ENCODE measurements at regions not wholly inside any gene's neighbourhood (a gene's known extent, or its start where the extent isn't known, plus 50 kb on each side); places are given as distances from the start of the nearest gene placed in this dataset.
"Not testable (repeated sequence)": the region's sequence is repeated elsewhere in the genome, so short reads cannot be mapped to it uniquely, and the experiment has no call there.

DNA sequence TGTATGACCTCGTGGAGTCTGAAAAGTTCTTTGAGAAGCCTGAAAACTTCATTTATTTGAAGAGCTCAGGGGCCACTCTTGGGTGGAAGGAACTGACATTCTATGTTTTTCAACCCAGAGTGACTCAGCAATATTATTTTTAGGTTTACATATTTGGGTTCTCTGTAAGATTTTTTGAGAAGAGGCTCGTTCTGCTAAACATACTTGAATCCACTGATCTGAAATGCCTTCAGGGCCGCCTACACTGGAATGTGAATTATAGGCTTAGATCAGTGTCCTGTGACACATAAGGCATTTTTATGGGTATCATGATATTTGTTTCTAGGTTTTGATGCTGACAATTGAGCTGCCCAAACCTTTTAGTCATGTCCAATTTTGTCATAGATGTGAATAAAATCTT, 86.2 kb downstream of the PSAT1 start:
- DNase-seq (ENCODE audit: low spot score) = no peak

DNA sequence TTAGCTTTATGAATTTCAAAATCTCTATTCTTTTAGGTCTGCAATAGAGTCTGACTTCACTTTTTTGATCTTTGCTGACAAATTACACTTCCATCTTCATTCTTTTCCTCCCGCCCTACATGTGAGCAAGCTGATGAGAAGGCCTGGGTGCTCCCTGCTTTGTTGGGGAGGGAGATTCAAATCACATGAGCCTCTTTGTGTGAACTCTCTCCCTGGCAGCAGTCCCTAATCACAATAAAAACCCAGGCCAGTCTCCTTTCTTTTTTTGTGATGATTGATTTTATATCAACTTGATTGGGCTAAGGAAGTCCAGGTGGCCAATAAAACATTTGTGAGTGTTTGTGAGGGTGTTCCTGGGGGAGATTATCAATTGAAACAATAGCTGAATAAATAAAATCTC, 89.4 kb downstream of the PSAT1 start:
- no peak for DNase-seq (ENCODE audit: low spot score)

DNA sequence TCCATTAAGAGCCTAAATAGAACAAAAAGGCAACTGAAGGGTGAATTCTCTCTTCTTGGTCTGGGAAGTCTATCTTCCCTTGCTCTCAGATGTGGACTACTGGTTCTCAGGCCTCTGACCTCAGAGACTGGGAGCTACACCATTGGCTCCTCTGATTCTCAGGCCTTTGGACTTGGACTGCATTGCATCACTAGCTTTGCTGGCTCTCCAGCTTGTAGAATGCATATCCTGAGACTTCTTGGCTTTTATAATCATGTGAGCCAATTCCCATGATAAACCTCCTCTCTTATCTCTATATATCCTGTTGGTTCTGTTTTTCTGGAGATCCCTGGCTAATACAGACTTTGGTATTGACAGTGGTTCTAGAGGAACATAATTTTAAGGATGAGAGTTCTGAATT, 89.8 kb downstream of the PSAT1 start:
- DNase-seq (ENCODE audit: low spot score) = no peak

DNA sequence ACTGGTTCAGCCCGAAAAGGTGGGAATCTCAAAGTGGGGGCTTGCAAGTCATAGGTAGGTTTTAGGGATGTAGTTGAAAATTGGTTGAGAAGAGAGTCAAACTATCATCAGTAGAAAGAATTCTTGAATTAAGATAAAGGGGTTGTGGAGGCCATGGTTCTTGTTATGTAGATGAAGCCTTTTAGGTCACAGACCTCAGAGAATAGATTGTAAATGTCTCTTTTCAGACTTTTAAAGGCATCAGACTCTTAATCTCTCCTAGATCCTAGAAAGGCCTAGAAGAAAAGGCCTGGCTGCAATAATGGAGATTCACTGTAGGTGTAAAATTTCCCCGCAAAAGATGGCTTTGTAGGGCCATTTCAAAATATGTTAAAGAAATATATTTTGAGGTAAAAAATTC, 96.4 kb downstream of the PSAT1 start:
- no peak for DNase-seq (ENCODE audit: low spot score)

DNA sequence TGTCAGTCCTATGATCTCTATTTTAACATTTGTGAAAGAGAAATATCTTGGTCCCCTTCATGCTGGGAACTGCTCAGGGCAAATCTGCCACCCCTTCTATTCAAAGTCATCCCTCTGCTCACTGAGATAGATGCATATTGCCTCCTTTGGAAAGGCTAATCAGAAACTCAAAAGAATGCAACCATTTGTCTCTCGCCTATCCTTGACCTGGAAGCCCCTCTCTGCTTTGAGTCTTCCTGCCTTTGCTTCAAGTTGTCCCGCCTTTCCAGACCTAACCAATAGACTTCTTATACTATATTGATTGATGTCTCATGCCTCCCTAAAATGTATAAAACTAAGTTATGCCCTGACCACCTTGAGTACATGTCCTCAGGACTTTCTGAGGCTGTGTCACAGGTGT, 97.0 kb downstream of the PSAT1 start:
- no peak for DNase-seq (ENCODE audit: low spot score)

DNA sequence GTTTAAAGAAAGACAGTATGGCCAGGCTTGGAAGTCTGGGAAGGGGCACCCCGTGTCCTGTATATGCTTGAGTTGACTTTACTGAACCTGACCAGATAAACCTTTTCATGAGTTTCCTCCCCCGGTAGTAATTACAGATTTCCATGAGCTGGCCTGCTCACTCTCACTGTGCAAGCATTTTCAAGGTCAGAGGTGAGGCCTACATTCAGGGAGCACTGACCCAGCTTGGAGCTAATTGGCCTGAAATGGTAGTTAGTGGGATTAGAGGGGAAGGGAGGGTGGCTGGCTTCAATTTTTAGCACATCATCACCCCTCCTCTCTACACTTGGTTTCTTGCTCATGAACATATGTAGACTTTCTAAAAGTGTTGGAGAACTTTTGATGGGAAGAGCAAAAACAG, 99.2 kb downstream of the PSAT1 start:
- no peak for DNase-seq (ENCODE audit: low spot score)

- DNase-seq (ENCODE audit: low spot score) = no peak
Measured at GRCh38 chr9:78397045-78397444, 100.1 kb downstream of the PSAT1 start.

DNA sequence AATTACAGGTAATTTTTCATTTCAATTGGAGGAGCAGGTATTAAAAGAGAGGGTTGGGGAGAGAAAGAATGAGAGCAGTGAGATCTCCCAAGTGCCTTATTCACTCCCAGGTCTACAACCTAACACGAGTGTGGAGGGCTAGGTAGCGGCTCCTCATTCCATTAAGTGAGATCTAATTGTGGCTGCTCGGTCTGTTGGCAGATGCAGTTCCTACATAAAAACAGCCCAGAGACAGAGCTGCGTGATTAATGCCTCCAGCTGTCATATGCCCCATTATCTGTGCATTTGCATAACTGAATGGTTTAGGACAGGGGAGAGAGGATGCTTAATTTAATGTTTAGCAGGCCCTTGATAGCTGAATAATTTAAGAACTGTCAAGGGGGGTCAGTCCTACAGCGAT, 100.5 kb downstream of the PSAT1 start:
- no peak for DNase-seq (ENCODE audit: low spot score)

DNA sequence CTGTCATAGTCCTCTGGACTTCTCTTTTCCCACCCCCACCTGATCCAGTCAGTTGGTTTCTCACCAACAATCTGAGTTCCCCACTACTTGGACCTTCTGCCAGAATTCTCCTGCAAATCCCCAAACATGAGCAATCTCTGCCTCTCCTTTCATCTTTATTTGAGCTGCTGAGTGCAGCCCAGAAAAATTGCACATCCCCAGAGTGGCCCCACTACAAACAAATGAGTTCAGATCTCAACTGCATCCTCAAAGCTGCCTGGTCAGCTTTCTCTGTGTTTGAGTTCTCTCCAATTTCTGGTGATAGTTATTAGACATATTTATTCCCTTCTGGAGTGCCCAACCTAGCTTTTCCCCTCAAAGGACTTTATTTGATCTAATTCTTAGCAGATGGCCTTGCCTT, 102.2 kb downstream of the PSAT1 start:
- DNase-seq (ENCODE audit: low spot score) = no peak

GRCh38 chr9:78400496-78400895, 103.6 kb downstream of the PSAT1 start:
- DNase-seq (ENCODE audit: low spot score) = no peak

GRCh38 chr9:78405461-78405860, 108.5 kb downstream of the PSAT1 start:
- DNase-seq (ENCODE audit: low spot score) = no peak

- no peak for DNase-seq (ENCODE audit: low spot score)
Measured at GRCh38 chr9:78406146-78406545, 109.2 kb downstream of the PSAT1 start.

DNA sequence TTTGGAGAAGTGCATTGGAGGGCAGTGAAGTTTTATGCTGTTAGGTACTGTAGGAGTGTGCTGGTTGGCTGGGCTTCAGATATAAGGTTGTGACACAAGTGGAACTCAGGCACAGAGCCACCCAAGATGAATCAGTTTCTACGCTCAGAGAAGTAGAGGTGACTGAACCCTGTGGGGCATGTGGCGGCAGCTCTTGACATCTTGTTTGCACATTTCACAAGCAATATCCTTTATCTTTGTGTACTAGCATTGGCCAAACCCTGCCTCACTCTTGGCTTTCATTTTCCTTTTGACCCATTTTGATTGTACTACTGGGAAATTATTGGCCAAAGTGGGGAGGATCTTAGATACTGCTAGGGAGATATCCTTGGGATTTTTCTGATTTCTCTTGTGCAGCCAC, 110.0 kb downstream of the PSAT1 start:
- DNase-seq (ENCODE audit: low spot score) = no peak

DNA sequence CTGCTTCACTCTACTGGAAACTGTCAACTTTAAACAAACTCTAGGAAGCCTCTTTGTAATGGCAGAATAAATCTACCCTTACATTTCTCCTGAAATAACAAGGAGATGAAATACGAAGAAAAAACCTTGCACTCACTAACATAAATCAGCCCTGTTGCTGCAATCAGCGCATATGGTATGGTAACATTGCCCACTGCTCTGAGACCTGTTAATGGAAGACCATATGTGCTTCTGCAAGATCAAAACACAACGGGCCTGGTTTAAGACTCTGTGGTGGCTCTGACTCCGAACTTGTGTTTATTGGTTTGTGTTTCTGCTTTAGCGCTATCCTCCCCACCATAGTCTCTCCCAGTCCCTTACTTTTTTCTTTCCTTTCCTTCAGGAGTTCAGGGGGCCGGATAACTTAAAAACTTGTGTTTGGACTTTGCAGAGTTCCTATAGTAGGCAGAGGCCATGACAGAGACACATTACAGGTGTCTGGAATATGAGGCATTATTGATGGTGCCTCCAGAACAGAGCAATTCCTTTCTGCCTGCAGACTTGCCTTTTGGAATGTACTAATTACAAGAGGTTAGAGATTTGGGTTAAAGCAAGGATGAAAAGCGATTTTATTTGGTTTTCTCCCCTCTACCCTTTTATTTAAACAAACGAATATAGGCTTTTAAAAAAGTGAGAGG, 110.8 kb downstream of the PSAT1 start:
- no peak for DNase-seq (ENCODE audit: low spot score)

- DNase-seq (ENCODE audit: low spot score) = no peak
Measured at GRCh38 chr9:78408388-78408787, 111.5 kb downstream of the PSAT1 start.

DNA sequence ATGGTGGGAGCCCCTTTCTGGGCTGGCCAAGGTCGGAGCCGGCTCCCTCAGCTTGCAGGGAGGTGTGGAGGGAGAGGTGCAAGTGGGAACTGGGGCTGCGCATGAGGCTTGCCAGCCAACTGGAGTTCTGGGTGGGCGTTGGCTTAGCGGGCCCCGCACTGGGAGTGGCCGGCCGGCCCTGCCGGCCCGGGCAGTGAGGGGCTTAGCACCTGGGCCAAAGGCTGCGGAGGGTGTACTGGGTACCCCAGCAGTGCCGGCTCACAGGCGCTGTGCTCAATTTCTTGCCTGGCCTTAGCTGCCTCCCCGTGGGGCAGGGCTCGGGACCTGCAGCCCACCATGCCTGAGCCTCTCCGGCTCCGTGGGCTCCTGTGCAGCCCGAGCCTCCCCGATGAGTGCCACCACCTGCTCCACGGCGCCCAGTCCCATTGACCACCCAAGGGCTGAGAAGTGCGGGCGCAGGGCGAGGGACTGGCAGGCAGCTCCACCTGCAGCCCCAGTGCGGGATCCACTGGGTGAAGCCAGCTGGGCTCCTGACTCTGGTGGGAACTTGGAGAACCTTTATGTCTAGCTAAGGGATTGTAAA, 113.1 kb downstream of the PSAT1 start:
- DNase-seq (ENCODE audit: low spot score) = not testable (repeated sequence)

DNA sequence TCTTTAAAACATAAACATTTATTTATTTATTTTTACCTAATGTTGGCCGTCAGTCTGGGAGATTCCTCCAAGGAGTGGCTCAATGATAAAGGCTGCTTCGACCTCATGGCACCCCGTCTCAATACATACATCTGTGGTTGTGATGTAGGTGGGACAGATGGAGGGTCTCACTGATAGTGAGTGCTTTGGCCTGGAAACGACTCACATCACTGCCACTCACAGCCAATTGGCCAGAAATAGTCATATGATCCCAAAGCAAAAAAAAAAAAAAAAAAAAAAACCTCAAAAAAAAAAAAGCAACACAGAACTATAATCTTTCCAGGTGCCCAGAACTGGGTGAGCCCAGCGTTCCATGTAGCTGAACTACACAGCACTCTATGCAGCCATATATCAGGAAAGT, 125.4 kb downstream of the PSAT1 start:
- no peak for DNase-seq (ENCODE audit: low spot score)

GRCh38 chr9:78424299-78424698, 127.4 kb downstream of the PSAT1 start:
- no peak for DNase-seq (ENCODE audit: low spot score)

DNA sequence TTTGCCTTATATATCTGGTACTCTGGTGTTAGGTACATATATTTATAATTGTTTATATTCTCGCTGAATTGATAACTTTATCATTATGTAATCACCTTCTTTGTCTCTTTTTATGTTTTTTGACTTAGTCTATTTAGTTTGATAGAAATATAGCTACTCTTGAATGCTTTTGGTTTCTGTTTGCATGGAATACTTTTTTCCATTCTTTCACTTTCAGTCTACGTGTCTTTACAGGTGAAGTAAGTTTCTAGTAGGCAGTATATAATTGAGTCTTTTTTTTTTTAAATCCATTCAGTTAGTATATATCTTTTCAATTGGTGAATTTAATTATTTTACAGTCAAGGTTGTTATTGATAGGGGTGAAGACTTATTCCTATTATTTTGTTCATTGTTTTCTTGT, 131.7 kb downstream of the PSAT1 start:
- DNase-seq (ENCODE audit: low spot score) = no peak

GRCh38 chr9:78430387-78430786, 133.5 kb downstream of the PSAT1 start:
- DNase-seq (ENCODE audit: low spot score) = no peak

DNA sequence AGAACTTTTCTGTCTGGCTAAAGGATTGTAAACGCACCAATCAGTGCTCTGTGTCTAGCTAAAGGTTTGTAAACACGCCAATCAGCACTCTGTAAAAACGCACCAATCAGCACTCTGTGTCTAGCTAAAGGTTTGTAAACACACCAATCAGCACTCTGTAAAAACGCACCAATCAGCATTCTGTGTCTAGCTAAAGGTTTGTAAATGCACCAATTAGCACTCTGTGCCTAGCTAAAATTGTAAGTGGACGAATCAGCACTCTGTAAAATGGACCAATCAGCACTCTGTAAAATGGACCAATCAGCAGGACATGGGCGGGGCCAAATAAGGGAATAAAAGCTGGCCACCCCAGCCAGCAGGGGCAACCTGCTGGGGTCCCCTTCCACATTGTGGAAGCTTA, 134.1 kb downstream of the PSAT1 start:
- not testable (repeated sequence) for DNase-seq (ENCODE audit: low spot score)

GRCh38 chr9:78436873-78437272, 139.9 kb downstream of the PSAT1 start:
- no peak for DNase-seq (ENCODE audit: low spot score)

GRCh38 chr9:78437296-78437695, 140.4 kb downstream of the PSAT1 start:
- no peak for DNase-seq (ENCODE audit: low spot score)

- no peak for DNase-seq (ENCODE audit: low spot score)
Measured at GRCh38 chr9:78437806-78438205, 140.9 kb downstream of the PSAT1 start.

Measured in ecto neural progenitor cell (in vitro differentiated cells).